BJ (cell line): ENCODE measurements at regions not wholly inside any gene's neighbourhood (a gene's known extent, or its start where the extent isn't known, plus 50 kb on each side); places are given as distances from the start of the nearest gene placed in this dataset.
"Not testable (repeated sequence)": the region's sequence is repeated elsewhere in the genome, so short reads cannot be mapped to it uniquely, and the experiment has no call there.

ENCODE experiments used
- CTCF ChIA-PET: fragments of 350-600 bp; formaldehyde crosslinking; extraction: SDS; loops from one replicate; lab custom pipeline; 2021; ENCODE audit warnings: antibody characterized with exemption, inconsistent platforms; lab: Yijun Ruan, JAX
- POLR2A ChIA-PET: fragments of 300-600 bp; sonication (Branson Sonifier 250); formaldehyde crosslinking; extraction: SDS; loops from one replicate; lab custom pipeline; 2021; ENCODE audit warnings: antibody characterized with exemption; lab: Charles Lee
- DNase-seq: peaks from one replicate; pipeline ENCODE4 v3.0.0-alpha.2; 2011; ENCODE audit warnings: low read depth
- H3K27me3 ChIP-seq: 2 replicates; pipeline ENCODE4 v1.6.0; 2011; ENCODE audit warnings: low read length; ENCODE audit not compliant: control insufficient read depth, insufficient read depth
- H3K36me3 ChIP-seq: 2 replicates; pipeline ENCODE4 v1.5.1; 2011; ENCODE audit warnings: low read length; ENCODE audit not compliant: control insufficient read depth, insufficient read depth
- H3K4me3 ChIP-seq: 2 replicates; pipeline ENCODE4 v1.5.1; 2011; ENCODE audit warnings: low read depth, mild to moderate bottlenecking, control low read depth, low read length
- TF ChIP-seq, protein P1 (sequence below): IDR thresholded peaks from 2 replicates; pipeline ENCODE4 v1.5.1; 2011; ENCODE audit warnings: low read depth, mild to moderate bottlenecking, control low read depth, inconsistent platforms, low read length, moderate library complexity; ENCODE audit not compliant: insufficient read depth

DNA sequence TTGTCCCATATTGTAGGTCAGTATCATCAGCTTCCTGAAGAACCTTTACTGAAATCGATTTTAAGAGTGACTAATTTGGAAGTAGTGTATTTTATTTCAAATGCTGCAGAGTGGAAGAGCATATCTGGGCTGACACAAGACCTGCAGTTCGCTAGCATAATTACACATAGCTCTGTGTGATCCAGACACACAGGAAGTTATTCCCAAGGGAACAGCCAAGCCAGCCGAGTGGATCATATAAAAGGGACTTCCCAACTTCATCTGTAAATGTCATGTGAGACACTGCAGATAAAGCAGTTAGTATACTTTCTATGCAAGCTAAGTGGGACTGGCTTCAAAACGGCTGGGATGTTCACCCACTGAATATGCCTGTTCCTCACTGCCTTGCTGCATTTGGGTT lies 760.4 kb downstream of the SLITRK1 start:
- POLR2A ChIA-PET, result no interaction called here
- TF ChIP-seq, protein P1, sequence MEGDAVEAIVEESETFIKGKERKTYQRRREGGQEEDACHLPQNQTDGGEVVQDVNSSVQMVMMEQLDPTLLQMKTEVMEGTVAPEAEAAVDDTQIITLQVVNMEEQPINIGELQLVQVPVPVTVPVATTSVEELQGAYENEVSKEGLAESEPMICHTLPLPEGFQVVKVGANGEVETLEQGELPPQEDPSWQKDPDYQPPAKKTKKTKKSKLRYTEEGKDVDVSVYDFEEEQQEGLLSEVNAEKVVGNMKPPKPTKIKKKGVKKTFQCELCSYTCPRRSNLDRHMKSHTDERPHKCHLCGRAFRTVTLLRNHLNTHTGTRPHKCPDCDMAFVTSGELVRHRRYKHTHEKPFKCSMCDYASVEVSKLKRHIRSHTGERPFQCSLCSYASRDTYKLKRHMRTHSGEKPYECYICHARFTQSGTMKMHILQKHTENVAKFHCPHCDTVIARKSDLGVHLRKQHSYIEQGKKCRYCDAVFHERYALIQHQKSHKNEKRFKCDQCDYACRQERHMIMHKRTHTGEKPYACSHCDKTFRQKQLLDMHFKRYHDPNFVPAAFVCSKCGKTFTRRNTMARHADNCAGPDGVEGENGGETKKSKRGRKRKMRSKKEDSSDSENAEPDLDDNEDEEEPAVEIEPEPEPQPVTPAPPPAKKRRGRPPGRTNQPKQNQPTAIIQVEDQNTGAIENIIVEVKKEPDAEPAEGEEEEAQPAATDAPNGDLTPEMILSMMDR, result no peak
- DNase-seq, result no peak

DNA sequence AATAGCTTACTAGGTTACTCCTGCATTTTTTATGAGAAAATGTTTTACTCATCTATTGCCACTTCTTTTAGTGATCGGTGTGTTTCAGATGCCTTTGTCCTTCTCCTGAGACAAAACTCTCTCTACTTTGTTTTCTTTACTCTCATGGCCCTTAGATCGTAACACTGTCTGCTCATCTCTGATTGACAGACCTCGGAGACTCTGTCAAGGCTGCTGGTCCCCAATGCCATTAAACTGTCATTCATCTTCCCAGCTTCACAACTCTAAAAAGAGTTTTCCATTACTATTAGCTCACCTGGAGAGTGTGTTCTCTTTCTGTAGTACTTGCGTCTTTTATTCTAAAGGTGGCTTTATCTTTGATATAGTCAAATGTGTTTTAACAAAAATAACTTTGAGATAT lies 765.2 kb downstream of the SLITRK1 start:
- CTCF ChIA-PET, result interaction anchor here (1.1 kb wide), 1 partner anchor 12 kb away, joined by 3 read pairs; no protein-coding TSS in a partner anchor
- DNase-seq, result no peak
- Histone ChIP-seq H3K36me3 (no peaks in the 10 kb centered on the region), H3K4me3 (no peak overlapping the region), H3K27me3 (no peaks in the 10 kb centered on the region)
- TF ChIP-seq, protein P1, result no peak
- POLR2A ChIA-PET, result no interaction called here

More for the DNA sequence above, 760.4 kb downstream of the SLITRK1 start:
- no peak overlapping the region for H3K4me3 ChIP-seq
- no peaks in the 10 kb centered on the region for H3K36me3 ChIP-seq
- no peaks in the 10 kb centered on the region for H3K27me3 ChIP-seq
- CTCF ChIA-PET, result interaction anchor here (0.6 to 1.3 kb wide), 3 partner anchors 13 to 388 kb away, joined by 3 read pairs; no protein-coding TSS in a partner anchor

DNA sequence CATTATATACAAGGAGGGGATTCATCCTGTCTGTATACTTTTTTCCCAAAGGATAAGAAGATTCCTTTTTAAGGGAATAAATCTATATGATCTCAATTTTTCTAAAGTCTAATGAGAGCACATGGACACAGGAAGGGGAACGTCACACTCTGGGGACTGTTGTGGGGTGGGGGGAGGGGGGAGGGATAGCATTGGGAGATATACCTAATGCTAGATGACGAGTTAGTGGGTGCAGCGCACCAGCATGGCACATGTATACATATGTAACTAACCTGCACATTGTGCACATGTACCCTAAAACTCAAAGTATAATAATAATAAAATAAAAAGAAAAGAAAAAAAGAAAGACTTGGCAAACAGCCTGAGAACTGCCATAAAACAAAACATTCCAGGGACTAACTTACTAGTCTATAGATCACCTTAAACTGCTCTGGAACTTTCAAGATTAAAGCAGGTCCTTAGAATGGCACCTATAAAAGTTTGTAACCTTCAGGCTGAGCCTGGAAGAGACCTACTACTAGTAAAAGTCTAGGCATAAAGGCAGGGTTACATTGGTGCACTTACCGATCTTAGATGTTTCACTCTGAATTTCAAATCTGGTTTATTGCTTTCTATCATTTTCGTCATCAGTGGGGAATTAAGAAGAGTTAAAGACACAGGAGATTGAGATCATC lies 780.6 kb downstream of the SLITRK1 start:
- POLR2A ChIA-PET, result not testable (repeated sequence)

DNA sequence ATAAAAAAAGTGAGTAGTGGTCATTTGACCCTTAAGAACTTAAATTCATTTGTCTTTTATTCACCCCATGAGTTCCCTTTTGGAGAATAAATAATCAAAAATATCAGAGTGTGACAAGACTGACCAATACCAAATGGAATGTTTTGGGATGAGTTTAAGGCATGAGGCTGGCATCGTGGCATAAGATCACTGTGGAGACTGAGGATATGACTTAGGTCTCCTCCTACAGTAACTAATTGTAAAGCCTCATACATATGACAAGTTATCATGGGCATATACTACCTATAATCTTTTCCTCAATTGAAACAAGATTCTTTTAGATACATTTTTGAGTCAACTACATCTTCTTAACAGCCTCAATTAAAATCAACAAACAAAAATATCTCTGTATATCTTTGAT lies 782.0 kb downstream of the SLITRK1 start:
- no peaks in the 10 kb centered on the region for H3K36me3 ChIP-seq
- no peak for DNase-seq
- TF ChIP-seq, protein P1, result no peak
- H3K4me3 ChIP-seq, result no peak overlapping the region
- CTCF ChIA-PET, result no interaction called here
- POLR2A ChIA-PET, result no interaction called here
- no peaks in the 10 kb centered on the region for H3K27me3 ChIP-seq

More for the DNA sequence above, 780.6 kb downstream of the SLITRK1 start:
- not testable (repeated sequence) for H3K27me3 ChIP-seq, H3K4me3 ChIP-seq, DNase-seq, H3K36me3 ChIP-seq
- CTCF ChIA-PET, result interaction anchor here (0.9 kb wide), 1 partner anchor 33 kb away, joined by 3 read pairs; no protein-coding TSS in a partner anchor

DNA sequence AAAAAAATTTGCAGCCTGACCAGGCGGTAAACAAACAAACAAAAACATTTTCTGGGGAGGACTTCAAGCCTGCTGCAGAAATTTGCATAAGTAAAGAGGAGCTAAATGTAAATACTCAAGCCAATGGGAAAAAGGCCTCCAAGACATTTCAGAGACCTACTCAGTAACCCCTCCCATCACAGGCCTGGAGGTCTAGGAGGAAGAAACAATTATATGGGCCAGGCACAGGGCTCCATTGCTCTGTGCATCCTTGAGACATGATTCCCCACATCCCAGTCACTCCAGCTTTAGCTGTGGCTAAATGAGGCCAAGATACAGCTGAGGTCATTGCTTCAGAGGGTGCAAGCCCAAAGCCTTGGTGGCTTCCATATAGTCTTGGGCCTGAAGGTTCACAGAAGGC lies 793.4 kb downstream of the SLITRK1 start:
- POLR2A ChIA-PET, result no interaction called here
- Histone ChIP-seq H3K27me3 (no peaks in the 10 kb centered on the region), H3K36me3 (no peaks in the 10 kb centered on the region; the same call in 1 of the 2 replicates), H3K4me3 (no peak overlapping the region)
- no peak for DNase-seq
- TF ChIP-seq, protein P1, result no peak
- CTCF ChIA-PET, result no interaction called here
